ENCODE measurements at regions not wholly inside any gene's neighbourhood (a gene's known extent, or its start where the extent isn't known, plus 50 kb on each side); places are given as distances from the start of the nearest gene placed in this dataset.

DNA sequence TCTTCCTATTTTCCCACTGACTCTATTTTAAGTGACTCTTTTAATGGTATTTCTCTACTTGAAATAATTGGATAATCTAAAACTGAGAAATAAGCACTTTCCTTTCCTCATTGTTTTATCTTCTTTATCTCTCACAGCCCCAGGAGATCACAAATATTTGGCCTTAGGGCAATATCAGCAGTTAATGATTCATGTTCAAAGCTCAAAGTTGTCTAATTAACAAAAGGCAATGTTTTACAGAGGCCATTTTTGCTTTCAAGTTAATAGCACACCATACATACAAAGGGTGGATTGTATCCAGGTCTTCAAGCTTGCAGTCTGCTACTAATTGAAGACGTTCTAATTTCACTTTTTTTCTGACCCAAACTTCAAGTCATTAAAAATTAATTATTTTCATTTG is 120.1 kb downstream of the LRRN1 start:
- no CpG with 5 or more reads among the region's 1 CpG for WGBS, 2 experiments (ENCODE audit: extremely low coverage in 2 of 2, insufficient read length in 1 of 2)

More for the DNA sequence above, 120.1 kb downstream of the LRRN1 start:
- H3K9me1 ChIP-seq (ENCODE audit: insufficient read depth, low read length): no peaks in the 10 kb centered on the region
- H3K9ac ChIP-seq (ENCODE audit: low read depth, low read length): no peak overlapping the region
- H2AK9ac ChIP-seq (replicated peaks; ENCODE audit: low read depth, low read length, poor library complexity): no peak overlapping the region
- no peak overlapping the region for H2AFZ ChIP-seq (replicated peaks; ENCODE audit: low read length, poor library complexity)
- no peaks in the 10 kb centered on the region for H3K36me3 ChIP-seq (ENCODE audit: control insufficient read depth, insufficient read depth, low read length)
- POLR2A ChIA-PET (ENCODE audit: unreplicated experiment): no interaction called here
- no peaks in the 10 kb centered on the region for H3K27me3 ChIP-seq (ENCODE audit: control insufficient read depth, insufficient read depth, low read length)
- no peak overlapping the region for H3K14ac ChIP-seq (replicated peaks; ENCODE audit: low read depth, low read length)
- no peaks in the 10 kb centered on the region for H3K4me1 ChIP-seq (ENCODE audit: control insufficient read depth, insufficient read depth, low read length)
- no peak overlapping the region for H2BK15ac ChIP-seq (ENCODE audit: low read depth, low read length)
- no peak overlapping the region for H3K4ac ChIP-seq (ENCODE audit: low read depth, low read length)
- no peaks in the 10 kb centered on the region for H3K79me1 ChIP-seq (ENCODE audit: low read depth in 1 of 2, low read length in 2 of 2)
- H4K20me1 ChIP-seq (ENCODE audit: insufficient read depth, low read length): no peaks in the 10 kb centered on the region
- H3K56ac ChIP-seq (ENCODE audit: extremely low read depth, insufficient read depth, low read length): no peak overlapping the region
- no peak overlapping the region for H2AK5ac ChIP-seq (ENCODE audit: low read depth, low read length)
- H2BK5ac ChIP-seq (ENCODE audit: low read depth, low read length, poor library complexity, severe bottlenecking): no peak overlapping the region
- no peak overlapping the region for H4K5ac ChIP-seq (ENCODE audit: low read depth, low read length)
- ATAC-seq (ENCODE audit: low read depth): no peak
- no peak overlapping the region for H3K23ac ChIP-seq (ENCODE audit: low read depth, low read length)
- no peak overlapping the region for H3K4me2 ChIP-seq (ENCODE audit: low read depth, low read length)
- dilution Hi-C loops (cut with HindIII; ENCODE audit: low sequenced_read_pairs, unreplicated experiment): no loop called here
- CTCF ChIA-PET: no interaction called here
- H3K4me3 ChIP-seq (ENCODE audit: insufficient read depth, low read depth, low read length): no peak overlapping the region
- H4K91ac ChIP-seq (ENCODE audit: insufficient read depth, low read depth, low read length): no peak overlapping the region
- H3K18ac ChIP-seq (ENCODE audit: low read depth, low read length): no peak overlapping the region
- H3K9me3 ChIP-seq (ENCODE audit: control insufficient read depth, insufficient read depth, low read length): peaks cover 12% of the 10 kb centered on the region
- no peak overlapping the region for H4K8ac ChIP-seq (ENCODE audit: low read depth in 2 of 2, low read length in 2 of 2)
- intact Hi-C loops (cut with micrococcal nuclease): no loop called here
- BruUV-seq (replicated peaks): no TSS peak
- no peak for DNase-seq
- in situ Hi-C loops (cut with MboI; ENCODE audit: low sequenced_read_pairs): no loop called here
- no peak overlapping the region for H2BK20ac ChIP-seq (ENCODE audit: low read depth, low read length)
- no peak for TF ChIP-seq MAZ (IDR thresholded peaks at IDR 0.05; ENCODE audit: borderline replicate concordance, low read depth, low read length)
- TF ChIP-seq MXI1 (IDR thresholded peaks at IDR 0.05; ENCODE audit: borderline replicate concordance, low read depth, low read length): no peak
- TF ChIP-seq SMC3 (IDR thresholded peaks at IDR 0.05; ENCODE audit: low read depth, low read length): no peak
- no peak for TF ChIP-seq CEBPB (IDR thresholded peaks at IDR 0.05; ENCODE audit: low read depth, low read length)
- no peak for TF ChIP-seq POLR2A (IDR thresholded peaks at IDR 0.05; ENCODE audit: low read depth, low read length)
- TF ChIP-seq, protein P1, sequence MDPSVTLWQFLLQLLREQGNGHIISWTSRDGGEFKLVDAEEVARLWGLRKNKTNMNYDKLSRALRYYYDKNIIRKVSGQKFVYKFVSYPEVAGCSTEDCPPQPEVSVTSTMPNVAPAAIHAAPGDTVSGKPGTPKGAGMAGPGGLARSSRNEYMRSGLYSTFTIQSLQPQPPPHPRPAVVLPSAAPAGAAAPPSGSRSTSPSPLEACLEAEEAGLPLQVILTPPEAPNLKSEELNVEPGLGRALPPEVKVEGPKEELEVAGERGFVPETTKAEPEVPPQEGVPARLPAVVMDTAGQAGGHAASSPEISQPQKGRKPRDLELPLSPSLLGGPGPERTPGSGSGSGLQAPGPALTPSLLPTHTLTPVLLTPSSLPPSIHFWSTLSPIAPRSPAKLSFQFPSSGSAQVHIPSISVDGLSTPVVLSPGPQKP (IDR thresholded peaks at IDR 0.05; ENCODE audit: borderline replicate concordance, low read depth, low read length): no peak
- no peak for TF ChIP-seq BHLHE40 (IDR thresholded peaks at IDR 0.05; ENCODE audit: low read depth, low read length)
- no peak for TF ChIP-seq RAD21 (IDR thresholded peaks at IDR 0.05; ENCODE audit: low read length)
- TF ChIP-seq, protein P2, sequence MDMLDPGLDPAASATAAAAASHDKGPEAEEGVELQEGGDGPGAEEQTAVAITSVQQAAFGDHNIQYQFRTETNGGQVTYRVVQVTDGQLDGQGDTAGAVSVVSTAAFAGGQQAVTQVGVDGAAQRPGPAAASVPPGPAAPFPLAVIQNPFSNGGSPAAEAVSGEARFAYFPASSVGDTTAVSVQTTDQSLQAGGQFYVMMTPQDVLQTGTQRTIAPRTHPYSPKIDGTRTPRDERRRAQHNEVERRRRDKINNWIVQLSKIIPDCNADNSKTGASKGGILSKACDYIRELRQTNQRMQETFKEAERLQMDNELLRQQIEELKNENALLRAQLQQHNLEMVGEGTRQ (IDR thresholded peaks at IDR 0.05; ENCODE audit: low read depth, low read length): no peak
- TF ChIP-seq FOS (IDR thresholded peaks at IDR 0.05; ENCODE audit: low read depth, low read length): no peak
- TF ChIP-seq MAFK (IDR thresholded peaks at IDR 0.05; ENCODE audit: low read depth, low read length): no peak
- no peak for TF ChIP-seq RFX5 (IDR thresholded peaks at IDR 0.05; ENCODE audit: low read depth, low read length)
- TF ChIP-seq, protein P3, sequence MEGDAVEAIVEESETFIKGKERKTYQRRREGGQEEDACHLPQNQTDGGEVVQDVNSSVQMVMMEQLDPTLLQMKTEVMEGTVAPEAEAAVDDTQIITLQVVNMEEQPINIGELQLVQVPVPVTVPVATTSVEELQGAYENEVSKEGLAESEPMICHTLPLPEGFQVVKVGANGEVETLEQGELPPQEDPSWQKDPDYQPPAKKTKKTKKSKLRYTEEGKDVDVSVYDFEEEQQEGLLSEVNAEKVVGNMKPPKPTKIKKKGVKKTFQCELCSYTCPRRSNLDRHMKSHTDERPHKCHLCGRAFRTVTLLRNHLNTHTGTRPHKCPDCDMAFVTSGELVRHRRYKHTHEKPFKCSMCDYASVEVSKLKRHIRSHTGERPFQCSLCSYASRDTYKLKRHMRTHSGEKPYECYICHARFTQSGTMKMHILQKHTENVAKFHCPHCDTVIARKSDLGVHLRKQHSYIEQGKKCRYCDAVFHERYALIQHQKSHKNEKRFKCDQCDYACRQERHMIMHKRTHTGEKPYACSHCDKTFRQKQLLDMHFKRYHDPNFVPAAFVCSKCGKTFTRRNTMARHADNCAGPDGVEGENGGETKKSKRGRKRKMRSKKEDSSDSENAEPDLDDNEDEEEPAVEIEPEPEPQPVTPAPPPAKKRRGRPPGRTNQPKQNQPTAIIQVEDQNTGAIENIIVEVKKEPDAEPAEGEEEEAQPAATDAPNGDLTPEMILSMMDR (conservative IDR thresholded peaks at IDR 0.05; ENCODE audit: low read depth, low read length): no peak
- TF ChIP-seq RCOR1 (IDR thresholded peaks at IDR 0.05; ENCODE audit: insufficient replicate concordance, low read length): no peak
- no peak for TF ChIP-seq NFE2L2 (IDR thresholded peaks at IDR 0.05; ENCODE audit: low read depth, low read length)
- TF ChIP-seq CHD1 (IDR thresholded peaks at IDR 0.05; ENCODE audit: low read depth, low read length): no peak
- H2BK120ac ChIP-seq (ENCODE audit: low read depth, low read length): no peak overlapping the region
- H3K27ac ChIP-seq (ENCODE audit: insufficient read depth, low read length): no peak overlapping the region

Measured in IMR-90 (cell line).